ENCODE measurements at regions not wholly inside any gene's neighbourhood (a gene's known extent, or its start where the extent isn't known, plus 50 kb on each side); places are given as distances from the start of the nearest gene placed in this dataset.

- TF ChIP-seq POLR2A (IDR thresholded peaks at IDR 0.05) (no peak), CTCF (IDR thresholded peaks at IDR 0.05) (no peak)
Observed at GRCh38 chr13:58474581-58474980, 843.0 kb downstream of the PCDH17 start.

Measured in heart left ventricle (tissue), 13 donors.